Pons (tissue), 1 donor: ENCODE measurements at regions not wholly inside any gene's neighbourhood (a gene's known extent, or its start where the extent isn't known, plus 50 kb on each side); places are given as distances from the start of the nearest gene placed in this dataset.

Experiments used
- DNase-seq: peaks from one replicate; pipeline ENCODE4 v3.0.0-alpha.2; 2016; ENCODE audit warnings: low spot score

DNA sequence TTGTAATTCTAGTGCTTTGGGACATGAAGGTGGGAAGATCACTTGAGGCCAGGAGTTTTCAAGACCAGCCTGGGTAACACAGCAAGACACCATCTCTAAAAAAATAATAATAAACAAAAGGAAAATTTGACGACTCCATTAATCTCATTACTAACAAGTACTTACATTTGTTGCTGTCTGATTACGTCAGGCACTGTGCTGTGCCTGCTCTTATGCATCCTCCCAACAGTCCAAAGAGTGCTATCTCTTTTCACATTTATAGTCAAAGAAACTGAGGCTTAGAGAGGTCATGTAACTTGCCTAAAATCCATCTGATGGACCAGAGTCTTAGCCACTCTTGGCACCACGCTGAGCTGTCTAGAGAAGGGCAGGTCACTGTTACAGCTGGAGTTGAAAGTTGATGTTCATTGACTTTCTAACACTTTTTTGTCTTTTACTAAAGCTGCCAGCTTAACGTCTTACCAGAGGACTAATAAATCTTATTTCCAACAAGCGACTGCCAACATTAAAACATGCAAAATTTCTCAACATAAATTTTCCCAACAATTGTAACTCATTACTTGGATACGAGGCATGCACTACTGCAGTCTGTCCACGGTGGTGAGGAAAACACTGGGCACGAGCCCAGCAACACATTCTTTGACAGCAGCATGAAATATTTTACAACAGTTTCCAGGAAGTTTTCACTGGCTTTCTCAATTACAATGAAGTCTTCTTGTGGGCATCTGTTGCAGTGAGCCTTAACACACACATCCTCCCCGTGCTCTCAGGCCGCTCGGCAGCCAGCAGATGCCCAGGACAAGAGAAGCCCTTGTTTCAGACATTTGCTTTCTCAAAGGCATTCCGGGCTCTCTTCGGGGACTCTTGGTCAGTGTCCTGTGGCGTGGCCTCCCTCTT, 262.9 kb upstream of the PROX1 start:
- DNase-seq: peak; percentile 53

DNA sequence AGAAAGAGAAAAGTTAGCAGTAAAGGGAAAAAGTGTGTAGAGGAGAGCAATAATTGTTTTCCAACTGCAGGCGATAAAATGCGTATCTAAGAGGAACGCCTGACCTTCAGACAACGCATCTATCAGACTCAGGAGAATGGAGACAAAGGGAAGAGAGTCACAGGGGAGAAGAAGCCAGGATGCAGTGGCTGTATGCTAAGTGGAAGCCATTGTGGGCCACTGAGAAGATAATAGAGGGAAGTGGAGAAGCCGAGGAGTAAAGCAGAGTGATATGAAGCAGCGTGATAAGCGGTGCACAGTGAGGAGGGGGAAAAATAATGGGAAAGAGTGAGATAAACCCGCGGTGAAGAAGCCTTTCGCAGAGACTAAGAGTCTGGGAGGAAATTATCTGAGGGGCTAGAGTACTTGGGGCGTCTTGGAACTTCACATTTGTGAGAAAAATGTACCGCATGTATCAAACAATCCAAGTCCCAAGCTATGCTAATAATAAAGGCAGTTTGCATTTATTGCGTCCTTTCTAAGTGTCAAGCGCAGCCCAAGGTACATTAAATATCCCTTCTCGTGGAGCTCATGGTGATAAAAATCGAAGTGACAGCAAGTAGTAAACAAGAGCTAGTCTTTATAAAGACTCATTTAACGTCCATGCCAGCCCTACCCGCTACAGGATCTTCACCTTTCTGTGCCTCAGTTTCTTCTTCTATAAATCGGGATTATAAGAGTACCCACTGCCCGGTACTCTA, 259.8 kb upstream of the PROX1 start:
- DNase-seq: no peak

DNA sequence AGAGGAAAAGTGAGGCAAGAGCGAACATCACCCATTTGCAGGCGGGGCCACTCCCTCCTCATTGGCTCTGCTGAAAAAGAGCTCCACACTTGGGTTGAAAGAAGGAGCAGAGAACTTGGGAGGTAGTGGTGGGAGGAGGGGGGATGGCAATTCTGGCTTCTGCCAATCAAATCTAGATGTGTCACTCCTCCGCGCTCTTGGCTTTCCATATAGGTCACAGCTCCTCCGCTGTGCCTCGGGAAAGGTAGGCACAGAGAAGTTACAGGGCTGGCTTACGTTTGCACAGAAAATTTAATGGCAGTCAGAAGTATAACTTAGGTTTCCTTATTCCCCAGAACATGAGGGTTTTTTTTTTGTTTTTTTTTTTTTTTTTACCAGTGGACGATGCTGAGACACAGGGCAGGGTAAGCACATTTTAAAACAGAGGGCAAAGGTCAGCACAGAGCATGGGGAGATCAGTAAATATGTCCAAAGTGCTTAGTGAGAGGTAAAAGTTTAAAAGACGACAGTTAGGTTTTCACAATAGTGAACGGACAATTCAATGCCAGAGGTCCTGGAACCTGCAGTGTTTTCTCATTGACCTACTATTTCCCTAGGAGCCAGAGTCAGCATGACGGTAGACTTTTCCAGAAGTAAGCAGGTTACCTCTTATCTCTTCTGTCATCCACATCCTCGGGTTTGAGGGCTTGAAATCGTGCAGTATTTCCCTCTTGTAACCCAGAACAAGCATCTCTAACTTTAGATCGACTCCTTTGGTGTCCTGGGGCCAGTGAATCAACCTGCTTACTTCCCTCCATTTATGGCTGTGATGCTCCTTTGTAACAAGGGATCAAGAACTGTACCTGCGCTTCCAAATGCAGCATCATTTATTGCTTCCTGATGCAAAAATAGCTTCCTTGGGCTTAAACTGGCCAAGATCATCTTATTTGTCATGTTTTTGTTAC, 258.9 kb upstream of the PROX1 start:
- no peak for DNase-seq

DNA sequence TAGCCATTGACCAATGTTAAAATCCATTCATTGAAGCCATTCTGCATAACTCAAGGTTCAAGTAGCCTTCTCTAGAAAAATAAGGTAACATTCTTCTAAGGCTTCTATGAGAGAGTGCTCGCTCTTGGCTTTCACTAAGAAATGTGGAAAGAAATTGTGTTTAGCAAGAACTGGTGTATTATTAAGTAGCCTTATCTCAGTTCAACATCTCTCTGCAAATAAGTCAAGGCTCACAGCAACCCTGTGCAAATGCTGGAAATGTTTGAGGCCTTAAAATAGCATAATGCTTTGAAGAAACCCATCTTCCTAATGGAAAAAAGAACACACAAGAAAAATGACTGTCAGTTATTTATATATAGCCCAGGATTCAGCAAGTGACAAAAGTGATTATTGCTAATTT, 254.1 kb upstream of the PROX1 start:
- no peak for DNase-seq

DNA sequence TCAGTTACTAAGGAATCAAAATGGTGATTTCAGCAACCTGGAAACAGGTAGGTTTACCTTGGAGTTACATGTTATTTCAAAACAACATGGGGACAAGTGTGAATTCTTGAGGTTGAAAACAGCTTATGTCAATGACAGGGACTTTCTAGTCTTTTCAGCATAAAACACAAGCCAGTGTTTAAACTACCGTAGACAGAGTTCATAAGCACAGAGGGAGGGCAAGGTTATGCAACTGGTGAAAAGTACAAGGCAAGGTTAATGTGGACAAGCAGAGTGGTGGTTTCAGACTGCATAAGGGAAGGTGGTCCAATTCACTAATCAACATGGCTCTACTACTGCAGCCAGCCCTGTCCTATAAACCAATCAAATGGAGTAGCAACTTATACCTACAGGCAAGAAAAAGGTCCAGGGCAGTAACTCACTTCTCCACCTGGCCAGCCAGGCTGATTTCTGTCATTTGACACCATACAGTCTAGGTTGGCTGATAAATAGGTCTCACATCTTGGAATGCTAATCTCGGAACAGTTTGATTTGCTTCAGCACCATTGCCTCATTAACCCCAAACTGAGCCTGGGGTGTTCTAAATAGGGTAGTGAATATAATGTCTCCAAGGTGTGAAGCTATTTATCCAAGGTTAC, 250.3 kb upstream of the PROX1 start:
- DNase-seq: no peak

DNA sequence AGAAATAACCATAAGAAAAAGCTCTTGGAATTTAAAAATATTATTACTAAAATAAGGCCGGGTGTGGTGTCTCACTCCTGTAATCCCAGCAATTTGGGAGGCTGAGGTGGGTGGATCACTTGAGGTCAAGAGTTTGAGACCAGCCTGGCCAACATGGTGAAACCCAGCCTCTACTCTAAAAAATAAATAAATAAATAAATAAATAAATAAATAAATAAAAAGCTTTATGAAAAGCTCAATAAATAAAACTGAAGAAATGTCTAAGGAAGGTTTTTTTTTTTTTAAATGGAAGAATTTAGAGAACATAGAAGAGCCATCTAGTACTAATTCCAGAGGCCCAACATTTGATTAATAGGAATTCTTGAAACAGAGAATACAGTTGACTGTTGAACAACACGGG, 249.1 kb upstream of the PROX1 start:
- DNase-seq: no peak

DNA sequence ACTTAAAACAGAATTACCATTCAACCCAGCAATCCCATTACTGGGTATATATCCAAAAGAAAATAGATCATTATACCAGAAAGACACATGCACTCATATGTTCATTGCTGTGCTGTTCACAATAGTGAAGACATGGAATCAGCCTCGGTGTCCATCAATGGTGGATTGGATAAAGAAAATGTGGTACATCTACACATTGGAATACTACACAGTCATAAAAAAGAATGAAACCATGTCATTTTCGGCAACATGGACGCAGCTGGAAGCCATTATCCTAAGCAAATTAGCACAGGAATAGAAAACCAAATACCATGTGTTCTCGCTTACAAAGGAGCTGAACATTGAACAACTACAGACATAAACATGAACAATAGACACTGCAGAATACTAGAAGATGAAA, 244.8 kb upstream of the PROX1 start:
- no peak for DNase-seq

DNA sequence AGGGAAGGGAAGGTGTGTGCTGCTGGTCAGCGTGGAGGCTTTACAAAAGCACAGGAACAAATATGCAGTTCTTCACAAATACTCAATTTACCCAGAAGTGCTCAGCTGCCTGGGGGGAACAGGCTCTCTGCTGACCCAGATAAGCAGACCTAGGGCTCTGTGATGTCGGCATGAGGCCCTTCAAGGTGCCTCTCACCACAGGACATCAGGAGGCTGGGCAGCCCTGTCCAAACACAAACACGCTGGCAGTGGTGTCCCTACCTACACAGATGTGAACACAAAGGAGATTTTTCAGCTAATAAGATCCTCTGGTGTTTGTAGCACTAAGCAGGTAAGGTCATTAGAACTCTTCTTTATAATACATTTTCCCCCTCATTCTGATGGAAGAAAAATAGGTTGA, 243.0 kb upstream of the PROX1 start:
- no peak for DNase-seq

DNA sequence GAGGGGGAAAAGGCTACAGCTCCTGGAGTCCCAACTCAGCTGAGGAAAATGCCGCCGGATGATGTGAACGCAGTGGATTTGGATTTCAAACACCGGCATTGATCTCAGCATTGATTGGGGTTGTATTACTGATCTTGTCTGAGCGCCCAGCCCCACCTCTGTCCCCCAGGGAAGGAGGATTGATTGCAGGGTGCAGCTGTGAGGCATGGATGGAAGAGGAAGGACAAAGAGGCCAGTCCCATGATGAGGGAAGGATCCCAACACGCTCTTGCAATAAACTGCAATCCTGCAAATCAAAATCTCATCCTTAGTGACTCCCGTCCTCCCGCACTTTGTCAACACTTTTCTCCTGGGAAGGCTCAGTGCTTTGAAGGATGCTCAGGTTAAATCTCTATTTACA, 242.3 kb upstream of the PROX1 start:
- DNase-seq: no peak

DNA sequence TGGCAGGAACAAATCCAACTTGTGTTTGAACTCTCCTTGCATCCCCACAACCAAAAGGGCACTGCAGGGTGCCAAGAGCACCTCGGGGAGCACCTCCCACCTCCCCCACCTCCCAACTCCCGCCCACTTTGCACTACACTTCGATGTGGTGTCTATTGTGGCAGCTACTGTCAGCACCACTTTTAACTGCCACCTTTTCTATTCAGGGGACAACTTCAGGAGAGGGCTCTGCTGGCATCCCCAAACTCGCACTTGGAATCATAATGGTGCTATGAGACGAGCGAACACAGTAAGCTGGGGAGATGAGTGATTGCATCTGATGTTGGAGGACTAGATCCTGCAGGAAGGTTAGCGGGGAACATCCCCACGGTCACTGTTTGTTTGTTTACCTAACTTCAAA, 238.2 kb upstream of the PROX1 start:
- DNase-seq: no peak

DNA sequence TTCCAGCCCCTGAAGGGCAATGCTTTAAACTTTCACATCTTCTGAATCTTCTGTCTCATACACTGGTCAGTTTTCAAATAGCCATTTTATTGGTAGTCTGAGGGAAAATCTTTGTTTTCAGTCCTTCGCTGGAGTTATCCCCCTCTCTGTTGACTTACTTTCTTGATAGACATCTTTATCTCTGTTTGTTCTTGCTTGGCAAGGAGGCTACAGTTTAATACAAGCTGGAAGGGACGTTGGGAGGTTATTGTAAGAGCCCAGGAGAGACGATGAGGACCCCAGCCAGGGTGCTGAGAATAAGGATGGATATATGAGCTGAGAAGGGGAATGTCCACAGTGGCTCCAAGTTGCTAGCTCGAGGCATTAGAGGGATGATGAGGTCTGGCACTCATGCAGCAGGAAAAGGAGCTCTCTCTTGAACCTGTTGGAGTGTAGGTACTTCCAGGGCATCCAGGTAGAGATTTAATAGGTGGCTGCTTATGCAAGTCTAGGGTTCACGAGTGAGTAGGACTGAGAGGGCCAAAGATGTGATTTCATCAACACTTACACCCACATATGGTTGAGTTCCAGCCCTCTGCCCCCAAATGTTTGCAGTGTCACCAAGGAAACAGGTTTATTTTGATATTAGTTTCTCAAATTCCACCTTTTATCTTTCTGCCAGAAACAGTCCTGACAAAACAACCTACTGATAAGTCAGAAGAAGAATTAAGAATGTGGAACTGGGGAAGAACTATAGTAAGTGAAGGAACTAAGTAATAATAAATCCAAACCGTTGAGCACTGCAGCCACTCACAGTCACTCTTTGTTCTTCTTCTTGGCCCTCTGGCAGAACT, 237.3 kb upstream of the PROX1 start:
- no peak for DNase-seq

DNA sequence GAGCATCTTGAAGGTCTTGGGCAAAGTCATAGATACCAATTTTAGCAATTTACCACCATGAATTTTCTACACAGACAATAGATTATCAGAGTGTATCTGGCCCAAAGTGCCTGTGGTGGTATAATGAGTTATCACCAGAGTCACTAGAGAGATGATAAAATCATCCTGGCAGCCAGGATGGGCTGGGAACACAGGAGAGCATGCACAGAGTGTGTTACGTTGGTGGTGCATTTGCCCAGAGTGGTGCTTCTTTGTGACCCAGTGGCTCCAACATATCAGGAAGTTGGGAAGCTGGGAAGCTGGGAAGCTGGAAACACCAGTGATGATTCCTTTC, 236.7 kb upstream of the PROX1 start:
- no peak for DNase-seq

DNA sequence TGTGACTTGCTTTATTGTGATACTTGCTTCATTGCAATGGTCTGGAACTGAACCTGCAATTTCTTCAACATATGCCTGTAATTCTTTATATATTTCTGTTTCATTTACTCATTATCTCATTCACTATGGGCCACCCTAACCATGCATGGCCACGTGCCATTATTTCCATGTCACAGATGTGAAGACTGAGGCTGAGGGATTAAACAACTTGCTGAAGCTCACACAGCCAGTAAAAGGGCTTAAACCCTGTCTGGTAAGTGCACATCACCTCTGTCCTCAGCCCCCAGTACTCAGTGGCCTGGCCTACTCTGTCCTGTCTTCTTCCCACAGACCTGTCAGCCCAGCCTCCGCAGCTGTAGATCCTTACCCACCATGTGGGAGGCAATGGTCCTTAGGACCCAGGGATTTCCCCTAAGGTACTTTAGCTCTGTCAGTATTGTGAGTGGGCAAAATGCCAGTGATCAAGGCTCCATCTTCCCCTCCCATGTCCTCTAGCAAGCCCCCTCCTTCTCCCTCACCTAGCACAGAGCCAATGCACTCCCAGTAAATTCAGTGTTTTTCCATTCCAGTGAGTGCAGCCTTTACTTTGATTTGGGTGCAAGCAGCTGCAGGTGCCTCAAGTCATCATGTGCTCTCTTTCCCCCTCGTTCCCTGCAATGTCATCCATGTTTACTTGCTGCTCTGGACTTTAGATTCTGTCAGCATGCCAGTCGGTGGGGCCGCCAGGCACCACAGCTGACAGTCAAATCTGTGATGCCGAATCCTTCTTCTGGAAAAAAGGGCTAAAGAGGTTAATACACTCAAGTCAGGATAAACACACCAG, 228.2 kb upstream of the PROX1 start:
- no peak for DNase-seq

DNA sequence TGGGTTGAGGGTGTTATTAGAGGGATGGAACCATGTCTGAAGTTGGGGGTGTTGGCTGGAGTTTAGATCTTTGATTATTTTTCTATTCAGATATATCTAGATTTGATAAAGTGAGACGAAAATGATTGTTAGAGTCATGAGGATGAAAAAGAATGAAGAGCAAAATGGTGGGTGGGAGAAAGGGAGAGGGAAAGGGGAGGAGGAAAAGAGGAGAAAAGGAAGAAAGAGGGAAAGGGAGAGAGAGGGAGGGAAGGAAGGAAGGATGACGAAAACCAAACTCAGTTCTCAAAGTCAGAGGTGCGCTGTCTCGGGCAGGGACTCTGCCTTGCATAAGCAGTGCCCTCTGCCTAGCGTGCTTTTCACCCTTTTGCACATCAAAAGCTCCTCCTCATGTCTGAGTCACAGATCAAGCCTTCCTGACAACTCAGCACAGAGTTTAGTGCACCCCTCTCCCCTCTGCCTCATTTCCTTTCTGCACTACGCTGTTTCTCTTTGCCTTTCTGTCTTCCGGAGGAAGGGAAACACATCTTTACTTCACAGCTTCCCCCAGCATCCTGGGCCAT, 225.8 kb upstream of the PROX1 start:
- no peak for DNase-seq

DNA sequence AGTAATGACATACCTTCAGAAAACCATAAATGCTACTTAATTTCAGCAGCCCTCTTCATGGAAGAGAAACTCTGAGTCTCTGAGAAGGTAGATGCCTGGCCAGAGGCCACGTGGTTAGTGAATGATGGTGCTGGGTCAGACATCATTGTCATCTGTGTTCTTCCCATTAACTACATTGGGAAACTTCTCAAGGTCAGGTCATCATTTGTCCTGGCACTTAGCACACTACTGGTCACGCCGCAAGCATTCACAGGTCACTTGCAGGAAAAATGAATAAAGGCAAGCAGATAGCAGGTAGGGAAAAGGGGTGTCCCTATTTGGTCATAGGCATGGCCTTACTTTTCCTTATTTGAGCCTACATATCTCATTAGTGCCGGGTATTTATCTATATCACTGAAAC, 220.1 kb upstream of the PROX1 start:
- DNase-seq: no peak

DNA sequence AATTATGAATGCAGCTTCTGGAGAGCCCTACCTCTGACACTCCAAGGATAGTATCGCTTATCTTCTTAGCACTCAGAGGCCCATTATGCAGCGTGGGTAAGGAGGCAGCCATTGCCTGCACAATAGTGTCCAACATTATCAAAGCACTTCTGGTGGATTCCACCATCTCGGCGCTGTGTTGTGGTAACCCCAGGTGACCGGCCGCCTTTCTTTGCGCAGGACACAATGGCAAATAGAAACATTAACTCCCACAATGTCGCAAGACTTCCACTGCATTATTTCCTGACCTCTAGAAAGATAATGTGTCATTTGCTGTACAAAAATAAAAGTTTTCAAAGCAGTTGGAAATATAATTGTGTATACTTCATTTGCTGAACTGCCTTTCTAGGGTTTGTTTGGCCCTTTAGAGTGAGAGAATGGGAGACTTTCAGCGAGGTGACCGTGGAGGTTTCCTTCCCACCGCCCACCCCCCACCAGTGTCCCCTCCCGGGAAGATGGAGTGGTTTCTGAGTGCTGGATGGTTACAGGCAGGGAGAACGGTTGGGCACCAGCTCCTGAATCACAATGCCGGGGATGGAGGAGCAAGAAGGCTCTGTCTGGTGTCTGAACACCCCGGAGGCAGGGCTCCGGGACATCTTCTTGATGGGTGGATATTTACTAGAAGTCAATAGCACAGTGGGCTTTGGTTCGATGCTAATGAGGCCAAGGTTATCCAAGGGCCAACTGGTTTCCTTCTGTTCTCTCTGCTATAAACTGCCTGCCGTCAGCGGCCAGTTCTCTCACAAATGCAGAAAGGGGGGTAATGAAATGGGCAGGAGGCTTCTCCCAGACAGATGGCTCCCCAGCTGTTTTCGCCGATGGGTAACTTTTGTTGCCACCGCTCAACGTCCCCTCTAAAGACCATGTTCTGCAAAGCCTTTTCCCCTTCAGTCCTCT, 215.4 kb upstream of the PROX1 start:
- no peak for DNase-seq

DNA sequence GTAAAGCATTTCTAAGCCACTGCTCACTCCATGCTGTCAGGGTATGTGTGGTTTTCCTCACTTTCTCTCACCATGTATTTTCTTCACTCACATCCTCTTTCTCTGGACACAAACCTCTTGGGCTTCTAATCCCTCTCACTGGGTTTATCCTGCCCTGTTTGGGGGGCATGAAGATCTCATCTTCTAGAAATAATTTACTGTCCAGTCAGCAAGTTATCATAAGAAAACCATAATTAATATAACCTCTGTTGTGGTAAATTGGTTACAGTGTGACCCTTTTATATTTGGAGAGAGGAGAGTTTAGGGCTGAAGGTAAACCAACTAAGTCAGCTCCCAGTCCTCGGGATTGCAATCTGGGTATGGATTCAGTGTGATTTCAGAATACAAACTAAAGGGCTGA, 213.8 kb upstream of the PROX1 start:
- no peak for DNase-seq

DNA sequence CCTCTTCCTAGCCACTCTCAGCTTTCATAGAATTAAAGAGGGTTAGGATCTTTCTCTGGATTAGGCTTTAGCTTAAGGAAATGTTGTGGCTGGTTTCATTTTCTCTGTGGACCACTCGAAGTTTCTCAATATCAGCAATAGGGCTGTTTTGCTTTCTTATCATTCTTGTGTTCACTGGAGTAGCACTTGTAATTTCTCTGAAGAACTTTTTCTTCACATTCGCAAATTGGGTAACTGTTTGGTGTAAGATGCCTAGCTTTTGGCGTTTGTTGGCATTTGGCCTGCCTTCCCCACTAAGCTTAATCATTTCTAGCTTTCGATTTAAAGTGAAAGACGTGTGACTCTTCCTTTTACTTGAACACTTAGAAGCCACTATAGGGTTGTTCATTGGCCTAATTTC, 210.8 kb upstream of the PROX1 start:
- no peak for DNase-seq

DNA sequence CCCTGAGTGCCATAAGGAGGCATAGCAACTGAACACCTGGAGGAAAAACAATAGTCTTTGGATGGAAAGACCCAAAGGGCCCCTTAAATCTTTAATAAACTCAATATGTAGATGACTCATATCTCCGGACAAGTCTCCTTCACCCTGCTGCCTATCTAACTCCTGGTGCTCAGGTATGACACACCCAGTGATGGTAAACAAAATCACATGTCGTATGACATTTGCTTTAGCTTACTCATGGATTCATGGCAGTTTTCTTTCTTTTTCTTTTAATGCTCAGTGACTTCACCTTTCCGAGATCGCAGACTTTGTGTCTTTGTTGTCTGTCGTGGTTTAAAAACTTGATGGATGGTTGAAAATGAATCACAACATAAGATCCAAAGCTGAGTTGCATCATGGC, 208.5 kb upstream of the PROX1 start:
- DNase-seq: no peak
